CD14-positive monocyte (primary cell): ENCODE measurements at regions not wholly inside any gene's neighbourhood (a gene's known extent, or its start where the extent isn't known, plus 50 kb on each side); places are given as distances from the start of the nearest gene placed in this dataset.

Experiments used
- DNase-seq, 3 donors: peaks; one replicate each; pipeline ENCODE4 v3.0.0-alpha.2; 2011 to 2022
- H2AFZ ChIP-seq: 2 replicates; pipeline ENCODE4 v1.6.0; 2012; ENCODE audit warnings: mild to moderate bottlenecking, low read depth, low read length, inconsistent platforms; ENCODE audit not compliant: insufficient read depth, poor library complexity, severe bottlenecking
- H3K27ac ChIP-seq, 2 donors: 1 replicate in 1 of 2; 2 replicates in 1 of 2; pipeline ENCODE4 v1.5.1; 2012 to 2013; ENCODE audit warnings: low read length in 2 of 2, control low read depth in 1 of 2, inconsistent platforms in 1 of 2, low read depth in 1 of 2, mild to moderate bottlenecking in 1 of 2
- H3K27me3 ChIP-seq, 2 donors: one replicate each; pipeline versions ENCODE4 v1.6.0 to v1.6.1; 2011 to 2013; ENCODE audit warnings: low read length in 2 of 2; ENCODE audit not compliant: control insufficient read depth in 2 of 2, insufficient read depth in 2 of 2
- H3K36me3 ChIP-seq, 2 donors: replicated peaks in 1 of 2; 1 replicate in 1 of 2; 2 replicates in 1 of 2; pipeline versions ENCODE4 v1.5.1 to v1.6.1; 2012 to 2013; ENCODE audit warnings: low read length in 2 of 2, control low read depth in 1 of 2, inconsistent platforms in 1 of 2, mild to moderate bottlenecking in 1 of 2; ENCODE audit not compliant: insufficient read depth in 2 of 2, control insufficient read depth in 1 of 2
- H3K4me1 ChIP-seq, 2 donors: 1 replicate in 1 of 2; 2 replicates in 1 of 2; pipeline versions ENCODE4 v1.5.1 to v1.6.1; 2012 to 2013; ENCODE audit warnings: low read length in 2 of 2, control low read depth in 1 of 2, inconsistent platforms in 1 of 2, mild to moderate bottlenecking in 1 of 2, moderate library complexity in 1 of 2; ENCODE audit not compliant: insufficient read depth in 2 of 2, control insufficient read depth in 1 of 2
- H3K4me2 ChIP-seq: replicated peaks from 2 replicates; pipeline ENCODE3; 2012; ENCODE audit warnings: low read length, moderate library complexity, mild to moderate bottlenecking; ENCODE audit not compliant: poor library complexity, severe bottlenecking; ENCODE audit errors: extremely low read depth
- H3K4me3 ChIP-seq, 3 experiments: fragments of 200-600 bp in 1 of 3; sonication (generic) in 1 of 3; replicated peaks in 1 of 3; 1 replicate in 2 of 3; 2 replicates in 1 of 3; pipeline ENCODE4 v1.5.1; 2011 to 2013; ENCODE audit warnings: low read length in 3 of 3, mild to moderate bottlenecking in 3 of 3, control low read depth in 2 of 3, low read depth in 2 of 3, inconsistent platforms in 1 of 3, moderate library complexity in 1 of 3
- H3K79me2 ChIP-seq: 2 replicates; pipeline ENCODE4 v1.6.0; 2012; ENCODE audit warnings: mild to moderate bottlenecking, control low read depth, inconsistent platforms, low read length, moderate library complexity; ENCODE audit not compliant: insufficient read depth
- H3K9ac ChIP-seq: 2 replicates; pipeline ENCODE4 v1.6.0; 2017; ENCODE audit warnings: low read length, mild to moderate bottlenecking; ENCODE audit not compliant: insufficient read depth, poor library complexity, severe bottlenecking
- H3K9me3 ChIP-seq, 2 donors: replicated peaks in 1 of 2; 1 replicate in 1 of 2; 2 replicates in 1 of 2; pipeline versions ENCODE4 v1.5.1 to v1.6.1; 2012 to 2013; ENCODE audit warnings: low read length in 2 of 2, control low read depth in 1 of 2; ENCODE audit not compliant: control insufficient read depth in 1 of 2, insufficient read depth in 1 of 2
- H4K20me1 ChIP-seq: 2 replicates; pipeline ENCODE4 v1.6.0; 2012; ENCODE audit warnings: mild to moderate bottlenecking, low read length, control low read depth, moderate library complexity; ENCODE audit not compliant: insufficient read depth
- H3K27ac Mint-ChIP-seq, 7 donors: one replicate each; pipeline ENCODE4 v1.8.0; 2020; ENCODE audit warnings: mild to moderate bottlenecking in 7 of 7, mixed read lengths in 7 of 7, moderate library complexity in 6 of 7, inconsistent platforms in 2 of 7
- H3K27me3 Mint-ChIP-seq, 3 donors: one replicate each; pipeline ENCODE4 v1.8.0; 2021 to 2022; ENCODE audit warnings: low read depth in 3 of 3, mild to moderate bottlenecking in 3 of 3, mixed read lengths in 3 of 3, moderate library complexity in 3 of 3, inconsistent platforms in 1 of 3
- H3K36me3 Mint-ChIP-seq, 2 donors: one replicate each; pipeline ENCODE4 v1.8.0; 2020; ENCODE audit warnings: mixed read lengths in 2 of 2, inconsistent platforms in 1 of 2, mild to moderate bottlenecking in 1 of 2
- H3K4me1 Mint-ChIP-seq: one replicate; pipeline ENCODE4 v1.8.0; 2020; ENCODE audit warnings: mild to moderate bottlenecking, mixed read lengths
- H3K4me3 Mint-ChIP-seq, 2 donors: one replicate each; pipeline ENCODE4 v1.8.0; 2020; ENCODE audit warnings: mild to moderate bottlenecking in 2 of 2, mixed read lengths in 2 of 2, moderate library complexity in 1 of 2
- H3K9me3 Mint-ChIP-seq, 7 donors: one replicate each; pipeline ENCODE4 v1.8.0; 2020 to 2022; ENCODE audit warnings: mixed read lengths in 7 of 7, mild to moderate bottlenecking in 6 of 7, moderate library complexity in 6 of 7, inconsistent platforms in 2 of 7
- WGBS: methylation state at CpG from one replicate; pipeline ENCODE4 v1.1.5; 2013; ENCODE audit warnings: missing lambda C conversion rate; ENCODE audit not compliant: insufficient coverage; 5-methylcytosine and 5-hydroxymethylcytosine counted together
- intact Hi-C, 2 donors: fragments of 100-400 bp; cut with micrococcal nuclease; formaldehyde crosslinking; loops; one replicate each; pipeline versions ENCODE4 v1.15.0 to v1.15.1; 2023
- TF ChIP-seq, protein P1 (sequence below): fragments of 200-600 bp; IDR thresholded peaks from one replicate; pipeline ENCODE4 v1.8.0; 2022; ENCODE audit warnings: antibody characterized with exemption, mild to moderate bottlenecking

DNA sequence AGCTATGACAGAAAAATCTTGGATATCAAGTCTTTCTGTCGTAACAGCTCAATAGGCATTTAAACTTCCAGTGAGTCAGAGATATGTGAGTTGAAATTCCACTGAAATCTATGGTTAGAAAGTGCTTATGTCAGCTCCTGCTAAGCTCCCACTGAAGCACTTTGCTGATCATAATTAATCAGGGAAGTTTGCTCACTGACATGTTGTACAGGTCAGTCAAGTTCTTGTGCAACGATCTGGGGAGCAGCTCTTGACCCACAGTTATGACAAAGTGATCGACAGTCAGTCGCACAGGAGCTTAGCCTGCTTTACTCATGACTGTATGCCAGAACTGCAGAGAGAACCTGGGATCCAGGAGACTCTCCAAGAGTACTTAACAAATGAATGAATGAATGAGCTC, 453.5 kb downstream of the SOX2 start:
- no peak overlapping the region for H3K9ac ChIP-seq
- no peaks in the 10 kb centered on the region for H4K20me1 ChIP-seq
- peaks cover 0 to 1% (median 0%) of the 10 kb centered on the region in 3 donors for H3K27me3 Mint-ChIP-seq
- no peak for DNase-seq
- no peak overlapping the region for H3K4me3 ChIP-seq
- no peaks in the 10 kb centered on the region for H3K36me3 Mint-ChIP-seq
- H3K36me3 ChIP-seq, result no peaks in the 10 kb centered on the region
- H3K27ac ChIP-seq, result no peak overlapping the region
- WGBS, result 90% methylated on average over 3 of the region's 4 CpGs
- H3K79me2 ChIP-seq, result no peaks in the 10 kb centered on the region
- no peaks in the 10 kb centered on the region for H3K4me1 ChIP-seq
- no peaks in the 10 kb centered on the region for H3K27me3 ChIP-seq
- no peak overlapping the region for H3K4me2 ChIP-seq
- no peak overlapping the region for H3K27ac Mint-ChIP-seq
- peaks cover 0 to 2% (median 0%) of the 10 kb centered on the region in 7 donors for H3K9me3 Mint-ChIP-seq
- H3K4me3 Mint-ChIP-seq, result no peak overlapping the region
- no peaks in the 10 kb centered on the region for H3K9me3 ChIP-seq
- no peak overlapping the region for H2AFZ ChIP-seq
- TF ChIP-seq, protein P1, sequence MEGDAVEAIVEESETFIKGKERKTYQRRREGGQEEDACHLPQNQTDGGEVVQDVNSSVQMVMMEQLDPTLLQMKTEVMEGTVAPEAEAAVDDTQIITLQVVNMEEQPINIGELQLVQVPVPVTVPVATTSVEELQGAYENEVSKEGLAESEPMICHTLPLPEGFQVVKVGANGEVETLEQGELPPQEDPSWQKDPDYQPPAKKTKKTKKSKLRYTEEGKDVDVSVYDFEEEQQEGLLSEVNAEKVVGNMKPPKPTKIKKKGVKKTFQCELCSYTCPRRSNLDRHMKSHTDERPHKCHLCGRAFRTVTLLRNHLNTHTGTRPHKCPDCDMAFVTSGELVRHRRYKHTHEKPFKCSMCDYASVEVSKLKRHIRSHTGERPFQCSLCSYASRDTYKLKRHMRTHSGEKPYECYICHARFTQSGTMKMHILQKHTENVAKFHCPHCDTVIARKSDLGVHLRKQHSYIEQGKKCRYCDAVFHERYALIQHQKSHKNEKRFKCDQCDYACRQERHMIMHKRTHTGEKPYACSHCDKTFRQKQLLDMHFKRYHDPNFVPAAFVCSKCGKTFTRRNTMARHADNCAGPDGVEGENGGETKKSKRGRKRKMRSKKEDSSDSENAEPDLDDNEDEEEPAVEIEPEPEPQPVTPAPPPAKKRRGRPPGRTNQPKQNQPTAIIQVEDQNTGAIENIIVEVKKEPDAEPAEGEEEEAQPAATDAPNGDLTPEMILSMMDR, result no peak
- intact Hi-C loops, result no loop called here
- H3K4me1 Mint-ChIP-seq, result no peaks in the 10 kb centered on the region

DNA sequence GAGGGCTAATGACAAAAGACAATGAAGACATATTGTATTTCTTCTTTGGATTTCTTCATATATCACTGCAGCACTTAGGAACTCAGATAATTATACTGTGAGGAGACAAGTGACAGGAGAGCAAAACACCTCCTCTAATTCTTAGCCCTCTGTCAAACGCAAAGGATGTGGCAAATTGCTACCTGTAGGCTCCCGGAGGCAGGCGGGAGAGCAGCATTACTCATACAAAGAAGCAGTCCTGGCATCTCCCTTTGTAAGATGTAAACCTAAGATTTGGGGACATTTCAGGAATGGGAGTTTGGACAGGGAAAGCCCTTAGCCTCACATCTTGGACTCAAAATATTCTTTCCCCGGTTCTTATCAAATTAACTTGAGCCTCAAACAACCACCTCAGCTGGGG, 460.8 kb downstream of the SOX2 start:
- Histone ChIP-seq H2AFZ (no peak overlapping the region), H3K9me3 (no peaks in the 10 kb centered on the region), H4K20me1 (no peaks in the 10 kb centered on the region), H3K4me2 (no peak overlapping the region), H3K4me3 (no peak overlapping the region), H3K4me1 (no peaks in the 10 kb centered on the region), H3K27ac (no peak overlapping the region), H3K27me3 (no peaks in the 10 kb centered on the region), H3K79me2 (no peaks in the 10 kb centered on the region), H3K9ac (no peak overlapping the region), H3K36me3 (no peaks in the 10 kb centered on the region)
- Mint-ChIP-seq H3K27me3 (peaks cover 0 to 3% (median 0%) of the 10 kb centered on the region in 3 donors), H3K9me3 (peaks cover 0 to 1% (median 0%) of the 10 kb centered on the region in 7 donors), H3K27ac (no peak overlapping the region), H3K4me1 (no peaks in the 10 kb centered on the region), H3K4me3 (no peak overlapping the region), H3K36me3 (no peaks in the 10 kb centered on the region)
- intact Hi-C loops, result no loop called here
- TF ChIP-seq, protein P1, result no peak
- 100% methylated on average over 2 of the region's 4 CpGs for WGBS
- DNase-seq, result no peak
